AG04450 (cell line): ENCODE measurements at regions not wholly inside any gene's neighbourhood (a gene's known extent, or its start where the extent isn't known, plus 50 kb on each side); places are given as distances from the start of the nearest gene placed in this dataset.

Experiments
- CTCF ChIA-PET: fragments of 300-600, 350-600 bp; formaldehyde crosslinking; extraction: SDS; loops from one replicate; lab custom pipeline; 2022; ENCODE audit warnings: antibody characterized with exemption, inconsistent platforms; lab: Charles Lee
- POLR2A ChIA-PET: fragments of 350-600 bp; formaldehyde crosslinking; extraction: SDS; loops from one replicate; lab custom pipeline; 2021; ENCODE audit warnings: antibody characterized with exemption, inconsistent platforms; lab: Yijun Ruan, JAX
- DNase-seq: peaks from one replicate; pipeline ENCODE4 v3.0.0-alpha.2; 2011; ENCODE audit warnings: low read depth, low spot score
- H3K27ac ChIP-seq: one replicate; pipeline ENCODE4 v1.5.1; 2012; ENCODE audit warnings: low read depth, low read length, control low read depth
- H3K27me3 ChIP-seq: one replicate; pipeline ENCODE4 v1.6.0; 2012; ENCODE audit warnings: low read length; ENCODE audit not compliant: control insufficient read depth, insufficient read depth
- H3K4me3 ChIP-seq: 2 replicates; pipeline ENCODE4 v1.5.1; 2011; ENCODE audit warnings: mild to moderate bottlenecking, low read depth, low read length, control low read depth
- H3K9me3 ChIP-seq: 2 replicates; pipeline ENCODE4 v1.5.1; 2012; ENCODE audit warnings: low read length; ENCODE audit not compliant: control insufficient read depth, insufficient read depth
- TF ChIP-seq, protein P1 (sequence below): IDR thresholded peaks from 2 replicates; pipeline ENCODE4 v1.5.1; 2011; ENCODE audit warnings: low read depth, low read length, control low read depth, inconsistent platforms

DNA sequence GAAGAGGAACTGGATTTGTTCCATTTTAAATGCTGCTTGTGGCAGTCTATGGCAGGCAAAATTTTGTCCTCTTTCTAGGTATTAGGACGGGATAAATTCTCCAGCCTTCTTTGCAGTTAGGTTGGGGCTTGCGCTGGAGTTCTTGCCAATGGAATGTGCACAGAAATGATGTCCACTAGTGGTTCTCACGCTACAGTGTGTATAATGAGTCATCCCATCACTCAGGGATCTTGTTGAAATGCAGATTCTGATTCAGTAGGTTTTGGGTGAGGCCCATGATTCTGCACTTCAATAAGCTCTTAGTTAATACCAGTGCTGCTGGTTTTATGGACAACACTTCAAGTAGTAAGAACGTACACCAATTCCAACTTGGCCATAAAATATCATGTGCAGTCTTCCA is 317.6 kb upstream of the KLF4 start:
- DNase-seq, result no peak
- POLR2A ChIA-PET, result no interaction called here
- CTCF ChIA-PET, result no interaction called here
- TF ChIP-seq, protein P1, sequence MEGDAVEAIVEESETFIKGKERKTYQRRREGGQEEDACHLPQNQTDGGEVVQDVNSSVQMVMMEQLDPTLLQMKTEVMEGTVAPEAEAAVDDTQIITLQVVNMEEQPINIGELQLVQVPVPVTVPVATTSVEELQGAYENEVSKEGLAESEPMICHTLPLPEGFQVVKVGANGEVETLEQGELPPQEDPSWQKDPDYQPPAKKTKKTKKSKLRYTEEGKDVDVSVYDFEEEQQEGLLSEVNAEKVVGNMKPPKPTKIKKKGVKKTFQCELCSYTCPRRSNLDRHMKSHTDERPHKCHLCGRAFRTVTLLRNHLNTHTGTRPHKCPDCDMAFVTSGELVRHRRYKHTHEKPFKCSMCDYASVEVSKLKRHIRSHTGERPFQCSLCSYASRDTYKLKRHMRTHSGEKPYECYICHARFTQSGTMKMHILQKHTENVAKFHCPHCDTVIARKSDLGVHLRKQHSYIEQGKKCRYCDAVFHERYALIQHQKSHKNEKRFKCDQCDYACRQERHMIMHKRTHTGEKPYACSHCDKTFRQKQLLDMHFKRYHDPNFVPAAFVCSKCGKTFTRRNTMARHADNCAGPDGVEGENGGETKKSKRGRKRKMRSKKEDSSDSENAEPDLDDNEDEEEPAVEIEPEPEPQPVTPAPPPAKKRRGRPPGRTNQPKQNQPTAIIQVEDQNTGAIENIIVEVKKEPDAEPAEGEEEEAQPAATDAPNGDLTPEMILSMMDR, result no peak
- Histone ChIP-seq H3K27ac (no peak overlapping the region), H3K4me3 (no peak overlapping the region), H3K27me3 (no peaks in the 10 kb centered on the region), H3K9me3 (no peaks in the 10 kb centered on the region)

DNA sequence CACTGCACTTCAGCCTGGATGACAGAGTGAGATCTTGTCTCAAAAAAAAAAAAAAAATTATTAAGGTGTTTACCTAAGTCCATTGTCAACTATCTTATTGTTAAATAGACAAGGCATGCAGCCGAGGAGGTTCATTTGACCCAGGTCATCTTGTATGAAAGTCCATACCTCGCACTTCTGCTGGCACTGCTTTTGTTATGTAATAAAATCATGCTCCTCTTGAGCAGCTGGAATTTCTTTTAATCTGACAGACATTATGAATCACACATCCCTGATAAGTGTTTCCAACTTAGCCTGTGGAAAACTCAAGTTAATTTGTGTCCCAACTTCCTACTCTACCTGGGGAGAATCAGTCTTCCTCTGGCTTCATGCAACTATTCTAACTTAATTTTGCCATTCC is 315.6 kb upstream of the KLF4 start:
- POLR2A ChIA-PET, result no interaction called here
- DNase-seq, result no peak
- Histone ChIP-seq H3K4me3 (no peak overlapping the region), H3K27me3 (no peaks in the 10 kb centered on the region), H3K9me3 (no peaks in the 10 kb centered on the region), H3K27ac (no peak overlapping the region)
- TF ChIP-seq, protein P1, result no peak
- CTCF ChIA-PET, result no interaction called here

DNA sequence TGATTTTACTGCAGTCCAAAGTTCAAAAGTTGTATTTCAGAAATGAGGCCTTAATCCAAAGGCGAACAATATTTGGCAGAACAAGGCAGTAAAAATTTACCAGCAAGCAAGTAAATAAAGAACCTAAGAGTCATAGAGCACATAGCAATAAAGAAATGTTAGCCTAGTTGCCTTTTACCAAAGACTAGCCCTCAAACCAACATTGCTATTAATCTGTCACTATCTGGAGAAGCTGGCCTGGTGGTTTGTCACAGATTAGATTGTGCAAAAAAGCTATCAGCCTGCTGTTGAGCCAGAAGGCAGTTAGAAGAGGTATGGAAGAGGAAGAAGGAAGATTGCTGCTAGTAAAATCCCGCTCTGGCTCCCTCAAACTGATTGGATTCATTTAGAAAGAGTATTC is 304.7 kb upstream of the KLF4 start:
- CTCF ChIA-PET, result no interaction called here
- TF ChIP-seq, protein P1, result no peak
- POLR2A ChIA-PET, result no interaction called here
- Histone ChIP-seq H3K9me3 (no peaks in the 10 kb centered on the region), H3K27ac (no peak overlapping the region), H3K27me3 (no peaks in the 10 kb centered on the region), H3K4me3 (no peak overlapping the region)
- DNase-seq, result no peak

DNA sequence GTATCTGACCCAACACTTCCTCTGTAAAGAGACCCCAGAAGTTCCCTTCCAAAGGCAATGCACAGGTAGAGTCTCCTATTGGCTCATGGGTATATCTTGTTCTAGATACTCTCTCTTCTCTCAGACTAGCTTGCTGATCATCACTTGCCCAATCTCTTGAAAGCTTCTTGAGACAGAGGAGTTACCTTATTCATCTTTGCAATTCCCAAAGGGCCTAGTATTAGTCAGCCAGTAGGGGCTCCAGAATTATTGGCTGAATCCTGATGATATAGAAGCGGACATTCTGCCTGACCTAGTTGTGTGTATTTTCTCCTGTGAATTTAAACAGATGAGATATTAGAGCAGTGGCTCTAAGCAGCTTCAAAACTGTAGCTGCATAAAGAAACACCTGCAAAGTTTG is 304.0 kb upstream of the KLF4 start:
- DNase-seq, result no peak
- Histone ChIP-seq H3K27me3 (no peaks in the 10 kb centered on the region), H3K27ac (no peak overlapping the region), H3K4me3 (no peak overlapping the region), H3K9me3 (no peaks in the 10 kb centered on the region)
- ChIA-PET POLR2A (no interaction called here), CTCF (interaction anchor here (0.5 kb wide), 1 partner anchor 198 kb away, joined by 3 read pairs; no protein-coding TSS in a partner anchor)
- TF ChIP-seq, protein P1, result no peak

DNA sequence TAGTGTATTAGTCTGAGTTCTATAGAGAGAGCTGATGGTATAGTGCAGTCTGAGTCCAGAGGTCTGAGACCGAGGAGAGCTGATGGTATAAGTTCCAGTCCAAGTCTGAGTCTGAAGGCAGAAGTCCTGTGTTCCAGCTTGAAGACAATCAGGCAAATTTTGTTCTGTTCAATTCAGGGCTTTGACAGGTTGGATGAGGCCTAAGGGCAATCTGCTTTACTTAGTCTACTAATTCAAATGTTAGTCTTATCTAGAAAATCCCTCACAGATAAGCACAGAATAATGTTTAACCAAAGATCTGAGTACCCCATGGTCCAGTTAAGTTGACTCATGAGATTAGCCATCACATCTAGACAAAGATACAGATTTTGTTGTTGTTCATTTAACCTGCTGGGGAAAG is 303.0 kb upstream of the KLF4 start:
- Histone ChIP-seq H3K27me3 (no peaks in the 10 kb centered on the region), H3K27ac (no peak overlapping the region), H3K9me3 (no peaks in the 10 kb centered on the region), H3K4me3 (no peak overlapping the region)
- no peak for DNase-seq
- CTCF ChIA-PET, result no interaction called here
- POLR2A ChIA-PET, result interaction anchor here (0.7 kb wide), 1 partner anchor 20 kb away, joined by 3 read pairs; no protein-coding TSS in a partner anchor
- TF ChIP-seq, protein P1, result no peak
